Cardiac fibroblast (primary cell): ENCODE measurements at regions not wholly inside any gene's neighbourhood (a gene's known extent, or its start where the extent isn't known, plus 50 kb on each side); places are given as distances from the start of the nearest gene placed in this dataset.

Experiments used
- DNase-seq, 2 donors: peaks; one replicate each; pipeline versions ENCODE4 v3.0.0 to v3.0.0-alpha.2; 2010; ENCODE audit warnings: low read depth in 2 of 2
- H3K4me3 ChIP-seq, 2 donors: replicated peaks in 1 of 2; 1 replicate in 1 of 2; 2 replicates in 1 of 2; pipeline ENCODE4 v1.5.1; 2011; ENCODE audit warnings: low read depth in 2 of 2, low read length in 2 of 2, mild to moderate bottlenecking in 2 of 2, moderate library complexity in 1 of 2
- TF ChIP-seq, protein P1 (sequence below): IDR thresholded peaks from one replicate; pipeline ENCODE4 v1.5.1; 2011; ENCODE audit warnings: low read depth, mild to moderate bottlenecking, low read length, inconsistent platforms

- DNase-seq, result no peak
- TF ChIP-seq, protein P1, sequence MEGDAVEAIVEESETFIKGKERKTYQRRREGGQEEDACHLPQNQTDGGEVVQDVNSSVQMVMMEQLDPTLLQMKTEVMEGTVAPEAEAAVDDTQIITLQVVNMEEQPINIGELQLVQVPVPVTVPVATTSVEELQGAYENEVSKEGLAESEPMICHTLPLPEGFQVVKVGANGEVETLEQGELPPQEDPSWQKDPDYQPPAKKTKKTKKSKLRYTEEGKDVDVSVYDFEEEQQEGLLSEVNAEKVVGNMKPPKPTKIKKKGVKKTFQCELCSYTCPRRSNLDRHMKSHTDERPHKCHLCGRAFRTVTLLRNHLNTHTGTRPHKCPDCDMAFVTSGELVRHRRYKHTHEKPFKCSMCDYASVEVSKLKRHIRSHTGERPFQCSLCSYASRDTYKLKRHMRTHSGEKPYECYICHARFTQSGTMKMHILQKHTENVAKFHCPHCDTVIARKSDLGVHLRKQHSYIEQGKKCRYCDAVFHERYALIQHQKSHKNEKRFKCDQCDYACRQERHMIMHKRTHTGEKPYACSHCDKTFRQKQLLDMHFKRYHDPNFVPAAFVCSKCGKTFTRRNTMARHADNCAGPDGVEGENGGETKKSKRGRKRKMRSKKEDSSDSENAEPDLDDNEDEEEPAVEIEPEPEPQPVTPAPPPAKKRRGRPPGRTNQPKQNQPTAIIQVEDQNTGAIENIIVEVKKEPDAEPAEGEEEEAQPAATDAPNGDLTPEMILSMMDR, result no peak
- no peak overlapping the region for H3K4me3 ChIP-seq
These were observed 246.7 kb downstream of the HLX start for GRCh38 chr1:221125976-221126375.

GRCh38 chr1:221137666-221138065 lies 258.4 kb downstream of the HLX start:
- DNase-seq, result no peak
- TF ChIP-seq, protein P1, result no peak
- no peak overlapping the region for H3K4me3 ChIP-seq

DNA sequence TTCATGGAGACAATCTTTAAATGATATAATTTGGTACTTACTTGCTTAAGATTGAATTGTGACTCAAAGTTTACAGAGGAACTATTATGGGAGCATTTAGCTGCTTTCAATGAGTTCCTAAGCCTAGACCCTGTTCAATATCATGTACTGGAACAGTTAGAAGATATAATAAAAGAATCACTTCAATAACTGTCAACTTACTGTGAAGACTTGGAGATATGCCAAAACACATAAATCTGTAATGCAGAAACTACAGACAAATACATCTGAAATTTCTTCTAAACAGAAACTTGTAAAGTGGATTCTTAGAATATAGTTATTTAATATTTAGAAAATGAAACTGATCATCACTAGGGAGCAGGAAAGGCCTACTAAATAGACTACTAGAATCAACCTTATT lies 259.3 kb downstream of the HLX start:
- TF ChIP-seq, protein P1, result no peak
- no peak overlapping the region for H3K4me3 ChIP-seq
- no peak for DNase-seq

GRCh38 chr1:221139991-221140390 lies 260.7 kb downstream of the HLX start:
- DNase-seq, result no peak
- TF ChIP-seq, protein P1, result no peak
- no peak overlapping the region for H3K4me3 ChIP-seq

DNA sequence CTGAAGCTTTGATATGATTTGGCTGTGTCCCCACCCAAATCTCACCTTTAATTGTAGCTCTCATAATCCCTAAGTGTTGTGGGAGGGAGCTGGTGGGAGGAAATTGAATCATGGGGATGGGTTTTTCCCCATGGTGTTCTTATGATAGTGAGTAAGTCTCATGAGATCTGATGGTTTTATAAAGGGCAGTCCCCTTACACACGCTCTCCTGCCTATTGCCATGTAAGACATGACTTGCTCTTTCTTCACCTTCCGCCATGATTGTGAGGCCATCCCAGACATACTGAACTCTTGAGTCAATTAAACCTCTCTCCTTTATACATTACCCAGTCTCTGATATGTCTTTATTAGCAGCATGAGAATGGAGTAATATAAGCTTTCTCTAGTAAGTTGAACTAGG lies 261.9 kb downstream of the HLX start:
- TF ChIP-seq, protein P1, result no peak
- H3K4me3 ChIP-seq, result no peak overlapping the region
- DNase-seq, result peak in 1 of 2 donors; percentile 56

GRCh38 chr1:221141606-221142285 lies 262.5 kb downstream of the HLX start:
- TF ChIP-seq, protein P1, result no peak
- DNase-seq, result peak in 1 of 2 donors; percentile 29
- H3K4me3 ChIP-seq, result no peak overlapping the region

- no peak overlapping the region for H3K4me3 ChIP-seq
- TF ChIP-seq, protein P1, result no peak
- no peak for DNase-seq
These were observed 269.4 kb downstream of the HLX start for GRCh38 chr1:221148660-221149059.
